HuH-7 (cell line): ENCODE measurements at regions not wholly inside any gene's neighbourhood (a gene's known extent, or its start where the extent isn't known, plus 50 kb on each side); places are given as distances from the start of the nearest gene placed in this dataset.

Source experiments
- DNase-seq: peaks from one replicate; pipeline ENCODE4 v3.0.0; 2011; ENCODE audit warnings: low spot score

DNA sequence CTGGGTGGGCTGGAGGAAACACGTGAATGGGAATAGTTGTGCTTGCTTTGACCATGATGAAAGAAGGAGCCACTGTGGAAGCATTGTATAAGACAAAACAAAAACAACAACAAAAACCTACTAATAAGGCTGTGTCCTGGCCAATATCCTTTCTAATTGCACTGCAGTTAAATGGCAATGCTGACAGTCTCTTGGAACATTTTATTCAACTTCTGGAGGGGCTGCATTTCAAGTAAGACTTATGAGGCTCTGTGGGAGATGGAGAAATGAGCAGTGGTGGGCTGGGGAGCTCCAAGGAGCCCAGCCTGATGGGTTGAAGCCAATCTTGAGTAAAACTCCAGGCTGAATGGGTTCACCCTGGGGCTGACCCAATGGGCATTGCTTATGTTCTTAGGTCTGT is 99.8 kb upstream of the ROPN1 start:
- DNase-seq = no peak

DNA sequence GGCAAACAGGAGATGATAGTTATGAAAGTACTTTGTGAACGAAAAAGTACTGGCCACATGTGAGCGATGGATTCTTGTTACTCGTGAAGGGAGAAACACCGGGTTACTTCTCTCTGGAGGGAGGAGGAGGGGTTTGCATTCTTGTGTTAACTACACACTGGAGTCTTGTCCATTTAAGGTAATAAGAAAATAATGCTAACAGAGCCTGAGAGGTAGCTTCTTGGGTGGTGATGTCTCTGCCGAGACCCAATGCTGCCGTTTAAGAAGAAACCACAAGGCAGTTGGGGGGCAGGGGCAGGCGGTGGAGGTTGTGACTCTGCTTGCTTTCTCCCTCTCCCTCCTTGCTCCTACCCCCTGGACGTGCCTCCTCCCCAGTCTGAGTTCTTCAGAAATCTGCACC is 100.9 kb upstream of the ROPN1 start:
- DNase-seq = no peak

DNA sequence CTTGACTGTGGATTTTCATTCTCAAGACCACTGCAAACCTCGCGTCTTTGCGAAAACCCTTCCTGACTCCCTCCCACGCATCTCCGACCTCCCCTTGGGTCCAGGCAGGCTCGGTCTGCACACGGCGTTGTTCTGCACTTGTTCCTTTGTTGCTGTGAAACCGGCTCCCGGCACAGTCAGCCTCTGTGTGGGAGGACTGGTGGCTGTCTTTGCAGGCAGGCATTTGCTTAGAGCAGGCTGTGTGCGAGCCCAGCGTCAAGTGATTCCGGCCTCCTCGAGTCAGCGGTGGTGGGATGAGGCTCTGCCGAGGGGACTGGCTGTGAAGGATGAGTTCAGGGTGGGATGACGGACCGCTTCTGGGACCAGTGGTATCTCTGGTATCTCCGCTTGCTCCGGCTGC is 102.6 kb upstream of the ROPN1 start:
- no peak for DNase-seq

GRCh38 chr3:124097362-124098131 is 105.6 kb upstream of the ROPN1 start:
- DNase-seq = no peak

- DNase-seq = no peak
These were observed 109.7 kb upstream of the ROPN1 start for GRCh38 chr3:124101643-124102042.

- no peak for DNase-seq
These were observed 115.4 kb upstream of the ROPN1 start for GRCh38 chr3:124107104-124107890.

GRCh38 chr3:124108446-124108845 is 116.5 kb upstream of the ROPN1 start:
- DNase-seq = no peak

DNA sequence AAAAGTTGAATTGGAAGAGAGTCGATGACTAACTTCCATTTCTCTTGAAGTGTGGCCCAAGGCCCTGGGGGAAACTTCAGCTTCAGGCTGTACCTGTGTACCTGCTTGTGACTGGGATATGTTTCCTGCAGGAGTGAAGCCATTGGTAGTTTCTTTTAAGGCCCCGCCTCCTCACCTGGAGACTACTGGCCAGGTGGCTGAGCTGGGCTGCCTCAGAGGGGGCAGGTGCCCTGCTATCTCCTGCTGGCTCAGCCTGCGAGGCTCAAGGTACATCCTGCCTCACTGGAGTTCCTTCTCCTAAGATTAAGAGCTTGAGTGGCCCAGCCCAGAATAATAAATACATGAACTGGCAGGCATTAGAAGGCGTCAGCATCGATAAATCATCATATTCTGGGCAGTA is 121.6 kb upstream of the ROPN1 start:
- DNase-seq = no peak

GRCh38 chr3:124115279-124115678 is 123.4 kb upstream of the ROPN1 start:
- no peak for DNase-seq

GRCh38 chr3:124115956-124116355 is 124.0 kb upstream of the ROPN1 start:
- no peak for DNase-seq

GRCh38 chr3:124116906-124117305 is 125.0 kb upstream of the ROPN1 start:
- no peak for DNase-seq

DNA sequence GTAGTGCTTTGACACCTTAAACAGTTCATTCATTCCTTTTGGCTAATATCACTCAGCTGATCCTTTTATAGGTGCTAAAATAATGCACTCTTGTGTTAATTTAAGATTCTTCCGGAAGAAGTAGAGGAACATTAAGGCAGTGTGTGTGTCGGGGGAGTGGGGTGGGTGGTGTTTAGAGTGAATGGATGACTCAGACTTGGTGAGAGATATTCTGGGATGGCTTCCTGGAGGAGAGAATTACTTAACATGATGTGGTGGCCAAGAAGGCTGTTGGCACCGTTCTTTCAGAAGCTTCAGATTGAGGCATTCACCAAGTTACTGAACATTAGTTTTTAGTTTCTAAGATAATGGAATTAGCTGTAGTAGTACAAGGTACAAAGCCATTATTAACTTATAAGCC is 125.6 kb upstream of the ROPN1 start:
- DNase-seq = no peak

GRCh38 chr3:124118397-124118796 is 126.5 kb upstream of the ROPN1 start:
- DNase-seq = no peak

- no peak for DNase-seq
These were observed 127.3 kb upstream of the ROPN1 start for GRCh38 chr3:124119056-124119716.

DNA sequence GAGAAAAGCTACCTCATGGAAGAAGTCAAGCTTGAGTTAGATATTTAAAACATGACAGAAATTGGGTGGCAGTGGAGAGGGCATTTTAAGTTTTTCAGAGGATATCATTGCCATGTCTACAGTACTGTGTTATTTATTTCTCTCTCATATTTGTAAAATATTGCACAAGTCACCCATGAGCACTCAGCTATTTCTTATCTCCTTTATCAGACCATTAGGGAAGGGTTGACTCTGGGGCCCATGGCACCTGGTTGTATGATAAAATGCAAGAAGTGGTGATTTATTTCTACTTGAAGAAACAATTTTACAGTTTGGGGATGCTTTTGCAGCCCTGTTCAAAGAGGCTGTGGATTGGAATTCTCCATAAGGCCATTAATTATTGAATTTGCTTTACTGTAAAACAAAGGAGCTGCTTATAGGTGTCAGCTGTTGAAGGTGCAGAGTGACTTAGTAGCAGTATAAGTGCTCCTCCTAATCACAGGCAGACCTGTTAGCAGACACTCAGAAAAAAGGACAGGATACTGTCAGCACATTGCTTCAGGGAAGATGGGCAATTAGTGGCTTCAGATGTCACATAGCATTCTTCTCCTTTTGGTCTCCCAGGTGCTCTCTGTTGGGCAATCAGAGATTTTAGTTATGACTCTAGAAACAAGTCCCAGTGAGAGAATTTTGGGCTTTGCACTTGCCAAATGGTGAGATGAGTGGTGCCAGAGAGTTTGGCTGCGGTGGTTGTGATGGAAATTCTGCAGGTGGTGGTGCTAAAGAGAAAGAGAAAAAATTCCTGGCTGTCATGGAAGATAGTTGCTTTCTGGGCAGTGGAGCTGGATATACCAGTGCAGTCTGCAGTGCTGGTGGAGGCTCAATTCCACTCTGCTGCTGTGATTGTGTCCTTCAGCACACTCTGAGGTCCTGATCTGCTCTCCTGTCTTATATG is 129.7 kb upstream of the ROPN1 start:
- DNase-seq = no peak

- no peak for DNase-seq
These were observed 133.4 kb upstream of the ROPN1 start for GRCh38 chr3:124125315-124125714.

DNA sequence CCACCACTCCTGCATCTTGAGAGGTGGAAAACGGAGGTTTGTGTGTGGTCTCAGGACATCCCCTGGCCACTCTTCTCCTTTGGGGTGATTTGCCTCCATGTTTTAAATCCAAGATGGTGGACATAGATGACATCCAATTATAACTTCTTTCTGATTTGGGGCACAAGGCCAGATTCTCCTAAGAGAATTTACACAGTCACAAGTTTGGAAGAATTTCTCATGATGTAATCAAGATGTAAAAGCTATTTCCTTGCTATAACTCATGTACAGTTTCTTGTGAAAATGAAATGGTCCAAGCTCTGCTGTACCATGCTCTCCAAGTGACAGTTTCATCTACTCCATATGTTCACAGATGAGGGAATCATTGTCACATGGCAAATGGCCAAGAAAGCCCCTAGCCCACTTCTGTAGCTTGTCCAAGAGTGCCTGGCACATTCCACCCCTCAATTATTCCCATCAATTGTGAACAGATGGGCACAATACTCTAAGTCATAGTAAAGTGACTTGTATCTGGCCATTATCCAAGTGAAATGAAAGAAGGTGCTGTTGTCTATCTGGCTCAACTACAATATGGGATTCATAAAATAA is 134.6 kb upstream of the ROPN1 start:
- DNase-seq = no peak

GRCh38 chr3:124131158-124131557 is 139.2 kb upstream of the ROPN1 start:
- no peak for DNase-seq

GRCh38 chr3:124131580-124131979 is 139.7 kb upstream of the ROPN1 start:
- no peak for DNase-seq

DNA sequence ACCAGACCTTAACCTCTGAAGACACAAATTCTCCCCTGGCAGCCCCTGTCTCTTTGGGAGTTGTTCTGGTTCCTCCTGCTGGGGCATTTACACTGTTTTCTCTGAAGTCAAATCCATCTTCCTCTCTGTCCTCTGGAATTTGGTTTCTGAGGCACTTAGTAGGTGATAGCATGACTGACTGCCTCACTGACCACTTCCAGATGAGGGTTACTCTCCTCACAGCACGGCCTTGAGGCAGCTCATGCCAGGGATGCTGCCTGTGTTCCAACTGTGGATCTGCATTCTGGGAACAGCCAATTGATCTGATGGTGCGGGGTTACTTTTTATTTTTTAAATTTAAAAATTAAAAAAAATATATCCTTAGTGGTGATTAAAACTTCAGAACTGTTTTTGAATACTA is 140.9 kb upstream of the ROPN1 start:
- no peak for DNase-seq

DNA sequence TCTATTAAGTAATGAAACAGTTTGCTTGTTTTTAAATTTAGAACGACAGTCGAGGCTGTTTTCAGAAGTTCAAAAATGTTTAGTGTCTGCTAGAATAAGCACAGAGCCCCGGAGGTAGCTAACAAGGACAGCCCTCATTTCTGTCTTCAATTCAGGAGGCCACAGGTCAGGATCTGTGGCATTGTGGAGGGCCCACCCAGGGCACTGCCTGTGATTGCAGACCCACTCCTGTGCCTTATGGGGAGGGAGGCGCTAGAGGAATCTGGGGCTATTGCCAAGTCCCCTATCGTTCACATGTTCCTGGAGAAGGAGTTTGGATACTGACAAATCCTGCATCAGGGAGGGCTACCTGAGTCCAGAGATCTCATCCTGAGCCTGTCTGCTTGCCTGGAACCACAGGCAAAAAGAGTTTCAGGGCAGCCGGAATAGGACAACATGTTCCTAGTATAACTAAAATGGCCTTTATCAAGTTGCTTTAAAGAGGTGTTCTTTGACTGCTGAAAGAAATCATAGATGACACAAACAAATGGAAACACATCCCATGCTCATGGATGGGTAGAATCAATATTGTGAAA is 141.5 kb upstream of the ROPN1 start:
- DNase-seq = no peak
